ENCODE measurements at regions not wholly inside any gene's neighbourhood (a gene's known extent, or its start where the extent isn't known, plus 50 kb on each side); places are given as distances from the start of the nearest gene placed in this dataset.

GRCh38 chr12:30836656-30837445 is 82.1 kb upstream of the CAPRIN2 start:
- Histone ChIP-seq H3K4me3 (ENCODE audit: low read depth, low read length) (no peak overlapping the region), H3K36me3 (replicated peaks) (no peaks in the 10 kb centered on the region), H3K27me3 (replicated peaks) (peaks cover 2% of the 10 kb centered on the region), H3K27ac (no peak overlapping the region)
- in situ Hi-C loops (cut with HindIII; ENCODE audit: low pct_ligation_motif_present, low sequenced_read_pairs), result no loop called here
- no peak for DNase-seq
- no peak for TF ChIP-seq CTCF (IDR thresholded peaks at IDR 0.05; ENCODE audit: low read depth, low read length, missing control alignments)

- H3K36me3 ChIP-seq (replicated peaks), result no peaks in the 10 kb centered on the region
- in situ Hi-C loops (cut with HindIII; ENCODE audit: low pct_ligation_motif_present, low sequenced_read_pairs), result no loop called here
- H3K27ac ChIP-seq, result no peak overlapping the region
- no peak overlapping the region for H3K4me3 ChIP-seq (ENCODE audit: low read depth, low read length)
- TF ChIP-seq CTCF (IDR thresholded peaks at IDR 0.05; ENCODE audit: low read depth, low read length, missing control alignments), result no peak
- peaks cover 2% of the 10 kb centered on the region for H3K27me3 ChIP-seq (replicated peaks)
- no peak for DNase-seq
These were observed 80.5 kb upstream of the CAPRIN2 start for GRCh38 chr12:30835216-30835615.

- Histone ChIP-seq H3K4me3 (ENCODE audit: low read depth, low read length) (no peak overlapping the region), H3K27ac (no peak overlapping the region), H3K36me3 (replicated peaks) (no peaks in the 10 kb centered on the region), H3K27me3 (replicated peaks) (no peaks in the 10 kb centered on the region)
- DNase-seq, result no peak
- in situ Hi-C loops (cut with HindIII; ENCODE audit: low pct_ligation_motif_present, low sequenced_read_pairs), result no loop called here
- TF ChIP-seq CTCF (IDR thresholded peaks at IDR 0.05; ENCODE audit: low read depth, low read length, missing control alignments), result no peak
These were observed 76.0 kb upstream of the CAPRIN2 start for GRCh38 chr12:30830751-30831150.

- no peak for DNase-seq
- in situ Hi-C loops (cut with HindIII; ENCODE audit: low pct_ligation_motif_present, low sequenced_read_pairs), result no loop called here
- no peak for TF ChIP-seq CTCF (IDR thresholded peaks at IDR 0.05; ENCODE audit: low read depth, low read length, missing control alignments)
- Histone ChIP-seq H3K27ac (no peak overlapping the region), H3K36me3 (replicated peaks) (no peaks in the 10 kb centered on the region), H3K27me3 (replicated peaks) (no peaks in the 10 kb centered on the region), H3K4me3 (ENCODE audit: low read depth, low read length) (no peak overlapping the region)
These were observed 75.1 kb upstream of the CAPRIN2 start for GRCh38 chr12:30829876-30830275.

- no peak for DNase-seq
- Histone ChIP-seq H3K27ac (no peak overlapping the region), H3K27me3 (replicated peaks) (no peaks in the 10 kb centered on the region), H3K4me3 (ENCODE audit: low read depth, low read length) (no peak overlapping the region), H3K36me3 (replicated peaks) (no peaks in the 10 kb centered on the region)
- no peak for TF ChIP-seq CTCF (IDR thresholded peaks at IDR 0.05; ENCODE audit: low read depth, low read length, missing control alignments)
- in situ Hi-C loops (cut with HindIII; ENCODE audit: low pct_ligation_motif_present, low sequenced_read_pairs), result no loop called here
These were observed 73.9 kb upstream of the CAPRIN2 start for GRCh38 chr12:30828686-30829085.
